WTC11 (cell line): ENCODE measurements at regions not wholly inside any gene's neighbourhood (a gene's known extent, or its start where the extent isn't known, plus 50 kb on each side); places are given as distances from the start of the nearest gene placed in this dataset.

Experiments
- CTCF ChIP-seq: fragments of 200-600 bp; IDR thresholded peaks from 2 replicates; pipeline ENCODE4 v1.8.0; 2022; ENCODE audit warnings: antibody characterized with exemption
- PRDM15 ChIP-seq: sonication (generic); formaldehyde crosslinking; IDR thresholded peaks from 2 replicates; pipeline ENCODE4 v1.8.0; 2022; ENCODE audit warnings: missing genetic modification reagents

GRCh38 chr1:219701476-219701875, 88.6 kb upstream of the ZC3H11B start:
- no peak for TF ChIP-seq CTCF
- no peak for TF ChIP-seq PRDM15
